Astrocyte (in vitro differentiated cells and primary cell): ENCODE measurements at regions not wholly inside any gene's neighbourhood (a gene's known extent, or its start where the extent isn't known, plus 50 kb on each side); places are given as distances from the start of the nearest gene placed in this dataset.

Experiments used
- CTCF ChIP-seq: IDR thresholded peaks from 2 replicates; pipeline ENCODE4 v1.5.1; 2011; ENCODE audit warnings: low read depth, mild to moderate bottlenecking, inconsistent platforms, low read length, moderate library complexity; ENCODE audit not compliant: insufficient read depth
- EZH2 ChIP-seq: IDR thresholded peaks from 2 replicates; pipeline ENCODE4 v1.6.1; 2012; ENCODE audit warnings: mild to moderate bottlenecking, low read length, inconsistent platforms; ENCODE audit not compliant: insufficient read depth

- TF ChIP-seq CTCF (no peak), EZH2 (no peak)
Measured at GRCh38 chr4:42248972-42249371, 96.5 kb upstream of the BEND4 start.
